ENCODE measurements at regions not wholly inside any gene's neighbourhood (a gene's known extent, or its start where the extent isn't known, plus 50 kb on each side); places are given as distances from the start of the nearest gene placed in this dataset.

- TF ChIP-seq CTCF (conservative IDR thresholded peaks at IDR 0.05 in 1 of 2, IDR thresholded peaks at IDR 0.05 in 1 of 2; ENCODE audit: low read depth in 1 of 2, low read length in 2 of 2) (no peak), EZH2 (IDR thresholded peaks at IDR 0.05; ENCODE audit: low read length, missing control alignments) (no peak)
Measured at GRCh38 chr13:54162069-54162468, 1133.5 kb downstream of the OLFM4 start.
